Panc1 (cell line): ENCODE measurements at regions not wholly inside any gene's neighbourhood (a gene's known extent, or its start where the extent isn't known, plus 50 kb on each side); places are given as distances from the start of the nearest gene placed in this dataset.

ENCODE experiments used
- ATAC-seq: fragments of 200-7000 bp; cut with Tn5 transposase; 2 replicates; pipeline ENCODE4 v1.9.1; 2020; ENCODE audit warnings: mild to moderate bottlenecking, moderate library complexity
- BruUV-seq: library from RNA; stranded (reverse); fragments of 400-500 nt; replicated peaks from 2 replicates; lab custom pipeline; 2021; lab: Mats Ljungman, UMichigan
- CTCF ChIA-PET: fragments of 300-600 bp; sonication (Branson Sonifier 250); formaldehyde crosslinking; loops from one replicate; lab custom pipeline; 2022; ENCODE audit warnings: antibody characterized with exemption; lab: Charles Lee
- POLR2A ChIA-PET: fragments of 300-600 bp; sonication (Branson Sonifier 250); formaldehyde crosslinking; loops from one replicate; lab custom pipeline; 2022; ENCODE audit warnings: antibody characterized with exemption; lab: Charles Lee
- DNase-seq: peaks from one replicate; pipeline ENCODE4 v3.0.0-alpha.2; 2010; ENCODE audit warnings: low read depth, low spot score
- H3K27ac ChIP-seq: 2 replicates; pipeline ENCODE4 v1.5.1; 2011; ENCODE audit warnings: mild to moderate bottlenecking, low read length, inconsistent platforms
- H3K27me3 ChIP-seq: fragments of 200-500 bp; sonication (Bioruptor generic); 2 replicates; pipeline ENCODE4 v1.6.0; 2014; ENCODE audit warnings: low read length, inconsistent platforms; ENCODE audit not compliant: control insufficient read depth, insufficient read depth
- H3K36me3 ChIP-seq: fragments of 200-500 bp; sonication (Bioruptor generic); 2 replicates; pipeline ENCODE4 v1.5.1; 2014; ENCODE audit warnings: inconsistent platforms, mild to moderate bottlenecking, low read length, moderate library complexity; ENCODE audit not compliant: control insufficient read depth, insufficient read depth
- H3K4me1 ChIP-seq: 2 replicates; pipeline ENCODE4 v1.5.1; 2011; ENCODE audit warnings: inconsistent platforms, mild to moderate bottlenecking, low read length, moderate library complexity; ENCODE audit not compliant: control insufficient read depth, insufficient read depth
- H3K4me3 ChIP-seq, 2 experiments: 2 replicates each; pipeline ENCODE4 v1.5.1; 2011 to 2012; ENCODE audit warnings: low read depth in 2 of 2, low read length in 2 of 2, mild to moderate bottlenecking in 2 of 2, inconsistent platforms in 1 of 2, moderate library complexity in 1 of 2
- H3K9me3 ChIP-seq: fragments of 200-500 bp; sonication (Bioruptor generic); 2 replicates; pipeline ENCODE4 v1.5.1; 2014; ENCODE audit warnings: low read depth, mild to moderate bottlenecking, inconsistent platforms, low read length, moderate library complexity; ENCODE audit not compliant: control insufficient read depth, insufficient read depth
- CTCF ChIP-seq: fragments of 450-650 bp; IDR thresholded peaks from 2 replicates; pipeline ENCODE4 v1.5.1; 2017; ENCODE audit warnings: mild to moderate bottlenecking
- POLR2AphosphoS5 ChIP-seq: IDR thresholded peaks from 2 replicates; pipeline ENCODE4 v1.6.1; 2012; ENCODE audit warnings: mild to moderate bottlenecking, low read depth, low read length, moderate library complexity
- REST ChIP-seq, 2 experiments: IDR thresholded peaks; 2 replicates each; pipeline ENCODE4 v1.6.1; 2011 to 2012; ENCODE audit warnings: low read depth in 2 of 2, control low read depth in 1 of 2, low read length in 1 of 2, mild to moderate bottlenecking in 1 of 2, moderate library complexity in 1 of 2; ENCODE audit not compliant: insufficient read depth in 1 of 2
- SIN3A ChIP-seq: IDR thresholded peaks from 2 replicates; pipeline ENCODE4 v1.6.1; 2012; ENCODE audit warnings: low read depth, mild to moderate bottlenecking, low read length, moderate library complexity, borderline replicate concordance; ENCODE audit not compliant: insufficient read depth
- TCF7L2 ChIP-seq: IDR thresholded peaks from 2 replicates; pipeline ENCODE4 v1.6.1; 2011; ENCODE audit warnings: mild to moderate bottlenecking, low read depth, low read length, inconsistent platforms
- in situ Hi-C: cut with HindIII; loops from 2 replicates; pipeline ENCODE4 v1.10.0; 2016; ENCODE audit warnings: low sequenced_read_pairs, low pct_unique_long_range_greater_than_20kb
- intact Hi-C: fragments of 100-400 bp; cut with micrococcal nuclease; formaldehyde crosslinking; loops from one replicate; pipeline ENCODE4 v1.10.0; 2022; ENCODE audit not compliant: unreplicated experiment

GRCh38 chr4:187232796-187233195 lies 509.1 kb upstream of the FAT1 start:
- H3K4me1 ChIP-seq = peaks cover 3% of the 10 kb centered on the region; the same call in 1 of the 2 replicates
- no peak overlapping the region for H3K4me3 ChIP-seq
- BruUV-seq = no TSS peak
- intact Hi-C loops (no loop called here), in situ Hi-C loops (no loop called here)
- TF ChIP-seq POLR2AphosphoS5 (no peak), CTCF (no peak), REST (IDR thresholded peaks at IDR 0.05; ENCODE audit: insufficient read depth in 1 of 2, low read depth in 2 of 2, low read length in 1 of 2) (no peak), TCF7L2 (no peak), SIN3A (no peak)
- no peak overlapping the region for H3K27ac ChIP-seq
- no peak for ATAC-seq
- no peaks in the 10 kb centered on the region for H3K9me3 ChIP-seq
- no peak for DNase-seq
- POLR2A ChIA-PET = no interaction called here
- no peaks in the 10 kb centered on the region for H3K27me3 ChIP-seq
- CTCF ChIA-PET = no interaction called here
- no peaks in the 10 kb centered on the region for H3K36me3 ChIP-seq

GRCh38 chr4:187235456-187236170 lies 512.0 kb upstream of the FAT1 start:
- ATAC-seq (peak; percentile 53; the same call in 1 of the 2 replicates), DNase-seq (no peak)
- ChIA-PET POLR2A (no interaction called here), CTCF (no interaction called here)
- peak overlapping the region; percentile 23; the same call in 1 of the 2 replicates for H3K27ac ChIP-seq
- H3K9me3 ChIP-seq = no peaks in the 10 kb centered on the region
- in situ Hi-C loops = no loop called here
- TF ChIP-seq SIN3A = no peak
- no peak for TF ChIP-seq REST (IDR thresholded peaks at IDR 0.05; ENCODE audit: insufficient read depth in 1 of 2, low read depth in 2 of 2, low read length in 1 of 2)
- TF ChIP-seq CTCF = no peak
- TF ChIP-seq TCF7L2 = no peak
- no peak for TF ChIP-seq POLR2AphosphoS5
- no peak overlapping the region for H3K4me3 ChIP-seq
- BruUV-seq = no TSS peak
- peaks cover 3% of the 10 kb centered on the region; the same call in 1 of the 2 replicates for H3K4me1 ChIP-seq
- no peaks in the 10 kb centered on the region for H3K36me3 ChIP-seq
- intact Hi-C loops = no loop called here
- no peaks in the 10 kb centered on the region for H3K27me3 ChIP-seq
